GM12875 (cell line): ENCODE measurements at regions not wholly inside any gene's neighbourhood (a gene's known extent, or its start where the extent isn't known, plus 50 kb on each side); places are given as distances from the start of the nearest gene placed in this dataset.

Source experiments
- H3K4me3 ChIP-seq: one replicate; pipeline ENCODE4 v1.5.1; 2011; ENCODE audit warnings: low read depth, low read length, control low read depth
- TF ChIP-seq, protein P1 (sequence below): IDR thresholded peaks from 2 replicates; pipeline ENCODE4 v1.5.1; 2011; ENCODE audit warnings: low read depth, mild to moderate bottlenecking, control low read depth, inconsistent platforms, low read length, moderate library complexity, borderline replicate concordance; ENCODE audit not compliant: insufficient read depth

DNA sequence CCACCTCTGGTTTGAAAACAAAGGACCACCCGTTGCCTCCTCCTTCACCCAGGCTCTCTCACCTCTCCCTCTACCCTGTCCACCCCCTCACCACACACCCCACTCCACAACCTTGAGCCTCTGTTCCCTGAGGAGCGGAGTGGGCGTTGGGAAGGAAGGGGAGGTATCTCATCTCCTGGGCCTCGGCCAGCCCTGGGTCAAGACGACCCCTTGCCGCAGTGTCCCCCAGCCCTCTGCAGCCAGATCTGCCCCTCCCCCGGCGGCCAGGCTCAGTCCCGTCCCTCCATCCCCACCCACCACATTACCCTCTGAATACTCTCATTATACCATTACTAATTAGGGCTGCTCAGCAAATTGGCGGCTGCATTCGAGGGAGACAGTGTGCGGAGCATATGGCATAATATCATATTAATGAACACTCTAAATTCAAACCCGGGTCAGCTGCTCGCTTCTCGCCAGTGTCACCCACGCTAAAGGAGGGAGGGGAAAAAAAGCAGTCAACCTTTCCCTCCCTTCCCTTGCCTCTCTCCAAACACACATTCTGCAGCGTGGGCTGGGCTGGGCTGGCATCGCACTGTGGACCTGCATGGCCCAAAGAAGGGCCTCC, 123.2 kb upstream of the LHX1 start:
- TF ChIP-seq, protein P1, sequence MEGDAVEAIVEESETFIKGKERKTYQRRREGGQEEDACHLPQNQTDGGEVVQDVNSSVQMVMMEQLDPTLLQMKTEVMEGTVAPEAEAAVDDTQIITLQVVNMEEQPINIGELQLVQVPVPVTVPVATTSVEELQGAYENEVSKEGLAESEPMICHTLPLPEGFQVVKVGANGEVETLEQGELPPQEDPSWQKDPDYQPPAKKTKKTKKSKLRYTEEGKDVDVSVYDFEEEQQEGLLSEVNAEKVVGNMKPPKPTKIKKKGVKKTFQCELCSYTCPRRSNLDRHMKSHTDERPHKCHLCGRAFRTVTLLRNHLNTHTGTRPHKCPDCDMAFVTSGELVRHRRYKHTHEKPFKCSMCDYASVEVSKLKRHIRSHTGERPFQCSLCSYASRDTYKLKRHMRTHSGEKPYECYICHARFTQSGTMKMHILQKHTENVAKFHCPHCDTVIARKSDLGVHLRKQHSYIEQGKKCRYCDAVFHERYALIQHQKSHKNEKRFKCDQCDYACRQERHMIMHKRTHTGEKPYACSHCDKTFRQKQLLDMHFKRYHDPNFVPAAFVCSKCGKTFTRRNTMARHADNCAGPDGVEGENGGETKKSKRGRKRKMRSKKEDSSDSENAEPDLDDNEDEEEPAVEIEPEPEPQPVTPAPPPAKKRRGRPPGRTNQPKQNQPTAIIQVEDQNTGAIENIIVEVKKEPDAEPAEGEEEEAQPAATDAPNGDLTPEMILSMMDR = no peak

DNA sequence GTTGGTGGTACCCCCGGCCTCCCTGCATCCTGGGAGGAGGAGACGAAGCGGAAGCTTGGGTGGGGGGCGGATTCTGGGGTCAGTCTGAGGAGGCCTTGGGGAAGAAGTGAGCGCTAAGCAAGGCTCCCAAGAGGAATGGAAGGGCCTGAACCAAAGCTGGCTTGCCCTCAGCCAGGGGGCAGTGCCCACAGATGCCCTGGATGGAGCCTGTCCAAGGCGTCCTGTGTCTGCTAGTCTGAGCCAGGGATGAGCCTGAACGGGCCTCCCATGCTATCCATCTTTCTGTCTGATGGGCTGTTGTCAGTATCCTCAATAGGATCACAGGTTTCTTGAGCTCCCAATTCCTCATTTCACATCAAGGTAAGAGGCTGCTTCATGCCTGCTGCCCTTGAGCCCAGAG, 122.3 kb upstream of the LHX1 start:
- TF ChIP-seq, protein P1 = no peak
- H3K4me3 ChIP-seq = no peak overlapping the region

More for the DNA sequence above, 123.2 kb upstream of the LHX1 start:
- no peak overlapping the region for H3K4me3 ChIP-seq

DNA sequence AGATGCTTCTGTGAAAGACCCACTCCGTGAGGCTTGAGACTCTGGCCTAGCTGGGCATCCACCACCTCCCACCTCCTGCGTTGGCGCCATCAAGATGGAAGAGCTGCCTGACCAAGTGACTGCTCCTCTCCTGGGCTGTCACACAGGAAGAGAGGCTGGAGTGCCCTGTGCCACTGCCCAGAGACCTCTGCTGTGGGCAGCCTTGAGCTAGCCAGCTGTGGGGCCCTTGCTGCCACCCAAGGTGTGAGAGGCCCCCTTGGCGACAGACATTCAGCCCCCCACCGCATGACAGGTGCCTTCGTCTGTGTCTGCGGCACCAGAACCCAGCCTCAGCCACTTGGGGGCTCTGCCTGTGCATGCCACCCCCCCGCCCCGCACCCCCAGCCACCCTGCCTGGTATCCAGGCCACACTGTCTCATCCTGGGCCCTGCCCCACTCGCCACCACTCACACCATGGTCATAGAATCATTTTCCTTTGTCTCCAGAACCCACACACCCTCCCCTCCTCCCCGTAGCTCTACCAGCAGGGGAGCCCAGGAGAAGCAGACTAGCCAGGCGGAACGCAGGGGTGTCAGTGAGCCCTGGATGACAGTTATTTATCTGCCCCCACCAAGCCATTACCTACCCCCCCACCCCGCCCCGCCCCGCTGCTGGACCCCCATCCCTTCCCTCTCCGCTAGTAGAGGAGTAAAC, 120.9 kb upstream of the LHX1 start:
- H3K4me3 ChIP-seq = no peak overlapping the region
- TF ChIP-seq, protein P1 = no peak

DNA sequence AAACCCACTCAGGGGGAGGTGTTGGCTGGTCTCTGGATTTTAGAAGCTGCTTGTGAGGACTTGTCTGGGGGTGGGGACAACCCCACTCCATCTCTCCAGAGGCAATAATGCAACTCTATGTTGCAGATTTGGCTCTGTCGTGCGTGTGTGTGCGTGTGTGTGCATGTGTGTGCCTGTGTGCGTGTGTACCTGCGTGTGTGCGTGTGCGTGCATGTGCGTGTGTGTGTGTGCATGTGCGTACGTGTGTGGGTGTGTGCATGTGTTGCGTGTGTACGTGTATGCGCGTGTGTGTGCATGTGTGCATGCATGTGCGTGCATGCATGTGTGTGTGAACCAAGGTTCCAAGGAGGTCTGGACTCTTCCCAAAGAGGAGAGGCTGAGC, 120.4 kb upstream of the LHX1 start:
- TF ChIP-seq, protein P1 = no peak
- no peak overlapping the region for H3K4me3 ChIP-seq

DNA sequence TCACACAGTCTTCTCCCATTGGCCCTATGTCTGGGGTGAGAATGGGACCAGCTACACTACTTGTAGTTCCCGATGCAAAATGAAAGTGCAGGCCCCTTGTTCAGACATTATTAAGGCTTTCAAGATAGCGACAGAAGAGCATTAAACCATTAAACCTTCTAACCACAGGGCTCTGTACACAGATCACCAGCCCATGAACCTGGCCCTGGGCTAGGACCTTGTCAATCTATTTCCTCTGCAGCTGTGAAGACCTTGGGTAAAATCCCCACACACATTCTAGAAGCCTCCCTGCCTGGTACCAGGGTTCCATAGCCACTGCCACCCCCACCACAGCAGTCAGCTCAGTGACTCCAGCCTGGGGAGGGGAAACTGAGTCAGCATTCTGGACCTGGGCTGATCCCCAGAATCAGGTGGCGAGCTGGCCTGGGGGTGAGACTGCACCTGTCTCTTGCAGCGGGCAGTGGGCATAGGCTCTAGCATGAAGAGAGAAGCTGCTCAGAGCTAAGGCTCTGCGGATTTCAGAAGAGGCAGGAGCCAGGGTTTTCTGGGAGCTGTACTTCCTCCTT, 119.7 kb upstream of the LHX1 start:
- H3K4me3 ChIP-seq = no peak overlapping the region

DNA sequence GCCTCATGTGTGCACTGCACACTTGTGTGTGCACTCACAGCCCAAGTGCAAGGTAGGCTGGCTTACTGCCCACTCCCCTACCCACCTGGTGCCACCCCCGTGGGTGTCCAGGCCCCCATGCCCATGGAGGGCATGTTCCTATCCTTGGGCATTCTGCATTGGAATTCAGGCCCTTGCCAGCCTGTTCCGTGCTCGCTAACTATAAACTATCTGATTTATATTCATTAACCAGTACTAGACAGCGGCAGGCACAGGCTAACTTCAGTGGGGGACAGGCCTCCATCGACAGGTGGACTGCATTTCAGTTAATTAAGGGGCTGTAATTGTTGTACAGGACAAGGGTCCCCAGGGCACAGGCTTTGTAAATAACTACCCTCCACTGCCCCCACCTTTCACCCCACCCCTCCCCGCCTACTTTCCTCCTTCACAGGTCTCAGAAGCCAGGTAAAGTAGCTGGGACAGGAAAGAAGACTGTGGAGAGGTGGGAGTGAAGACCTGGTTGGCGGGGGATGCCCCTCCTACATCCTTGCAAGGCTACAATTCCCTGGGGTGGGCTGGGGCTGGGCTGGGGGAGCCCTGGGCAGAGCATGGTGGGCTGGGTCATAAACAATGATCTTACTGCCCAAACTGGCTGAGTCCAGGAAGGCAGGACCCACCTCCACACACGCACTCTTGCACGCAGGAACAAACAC, 119.0 kb upstream of the LHX1 start:
- TF ChIP-seq, protein P1 = no peak
- no peak overlapping the region for H3K4me3 ChIP-seq

More for the DNA sequence above, 119.7 kb upstream of the LHX1 start:
- TF ChIP-seq, protein P1 = no peak
